Neural cell (in vitro differentiated cells): ENCODE measurements at regions not wholly inside any gene's neighbourhood (a gene's known extent, or its start where the extent isn't known, plus 50 kb on each side); places are given as distances from the start of the nearest gene placed in this dataset.

Source experiments
- EP300 ChIP-seq: fragments of 450-650 bp; conservative IDR thresholded peaks from 2 replicates; pipeline ENCODE4 v1.6.1; 2014; ENCODE audit warnings: antibody characterized with exemption, mild to moderate bottlenecking, moderate library complexity; ENCODE audit not compliant: poor library complexity, severe bottlenecking
- EZH2 ChIP-seq: fragments of 200-600, 300-800 bp; shearing (Covaris generic), sonication (generic); IDR thresholded peaks from 2 replicates; pipeline ENCODE4 v1.6.1; 2014; ENCODE audit warnings: antibody characterized with exemption, low read length, borderline replicate concordance, mild to moderate bottlenecking; ENCODE audit not compliant: insufficient read depth, poor library complexity, severe bottlenecking

DNA sequence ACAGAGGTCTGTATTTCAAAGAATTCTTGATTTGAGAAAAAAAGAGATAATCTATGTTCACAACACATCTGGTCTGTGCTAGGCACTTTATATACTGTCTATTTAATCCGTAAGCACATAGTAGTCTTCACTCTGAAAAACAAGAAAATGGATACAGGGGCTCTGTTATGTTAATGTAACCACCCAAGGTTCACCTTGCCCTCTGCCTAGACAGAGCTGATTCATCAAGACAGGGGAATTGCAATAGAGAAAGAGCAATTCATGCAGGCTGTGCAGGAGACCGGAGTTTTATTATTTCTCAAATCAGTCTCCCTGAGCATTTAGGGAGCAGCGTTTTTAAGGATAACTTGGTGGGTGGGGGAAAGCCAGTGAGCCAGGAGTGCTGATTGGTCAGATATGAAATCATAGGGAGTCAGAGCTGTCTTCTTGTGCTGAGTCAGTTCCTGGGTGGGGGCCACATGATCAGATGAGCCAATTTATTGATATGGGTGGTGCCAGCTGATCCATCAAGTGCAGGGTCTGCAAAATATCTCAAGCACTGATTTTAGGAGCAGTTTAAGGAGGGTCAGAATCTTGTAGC is 92.9 kb upstream of the TNIP3 start:
- TF ChIP-seq EZH2 (no peak), EP300 (no peak)
